DND-41 (cell line): ENCODE measurements at regions not wholly inside any gene's neighbourhood (a gene's known extent, or its start where the extent isn't known, plus 50 kb on each side); places are given as distances from the start of the nearest gene placed in this dataset.

ENCODE experiments used
- ATAC-seq: fragments of 200-7000 bp; cut with Tn5 transposase; 3 replicates; pipeline ENCODE4 v1.9.1; 2021; ENCODE audit warnings: low read depth; ENCODE audit not compliant: insufficient read depth
- DNase-seq: peaks from one replicate; pipeline ENCODE4 v3.0.0-alpha.2; 2020
- H2AFZ ChIP-seq: 2 replicates; pipeline ENCODE4 v1.6.0; 2012; ENCODE audit warnings: low read depth, low read length
- H3K27ac ChIP-seq: 2 replicates; pipeline ENCODE4 v1.5.1; 2012; ENCODE audit warnings: low read length, inconsistent platforms
- H3K27me3 ChIP-seq: fragments of 200-600 bp; sonication (generic); 2 replicates; pipeline ENCODE4 v1.6.0; 2012; ENCODE audit warnings: low read length, mild to moderate bottlenecking, inconsistent platforms; ENCODE audit not compliant: insufficient read depth, poor library complexity
- H3K36me3 ChIP-seq: 2 replicates; pipeline ENCODE4 v1.5.1; 2012; ENCODE audit warnings: low read length, inconsistent platforms; ENCODE audit not compliant: insufficient read depth
- H3K4me1 ChIP-seq: 2 replicates; pipeline ENCODE4 v1.5.1; 2012; ENCODE audit warnings: mild to moderate bottlenecking, low read length; ENCODE audit not compliant: insufficient read depth
- H3K4me2 ChIP-seq: 2 replicates; pipeline ENCODE4 v1.6.0; 2012; ENCODE audit warnings: mild to moderate bottlenecking, moderate library complexity, low read length, inconsistent platforms; ENCODE audit not compliant: insufficient read depth
- H3K4me3 ChIP-seq, 2 experiments: fragments of 200-600 bp in 1 of 2; shearing (Covaris generic) in 1 of 2; 2 replicates each; pipeline ENCODE4 v1.5.1; 2012 to 2016; ENCODE audit warnings: inconsistent platforms in 2 of 2, low read length in 2 of 2, mild to moderate bottlenecking in 2 of 2, low read depth in 1 of 2, moderate library complexity in 1 of 2
- H3K79me2 ChIP-seq: 2 replicates; pipeline ENCODE4 v1.6.0; 2012; ENCODE audit warnings: low read length, inconsistent platforms; ENCODE audit not compliant: insufficient read depth
- H3K9ac ChIP-seq: 2 replicates; pipeline ENCODE4 v1.6.0; 2012; ENCODE audit warnings: low read depth, mild to moderate bottlenecking, inconsistent platforms, low read length, moderate library complexity
- H3K9me3 ChIP-seq: 2 replicates; pipeline ENCODE4 v1.5.1; 2012; ENCODE audit warnings: low read length, moderate library complexity, mild to moderate bottlenecking, inconsistent platforms; ENCODE audit not compliant: insufficient read depth, severe bottlenecking
- H4K20me1 ChIP-seq: 2 replicates; pipeline ENCODE4 v1.6.0; 2012; ENCODE audit warnings: low read length; ENCODE audit not compliant: insufficient read depth
- CTCF ChIP-seq: IDR thresholded peaks from 2 replicates; pipeline ENCODE4 v1.5.1; 2012; ENCODE audit warnings: borderline replicate concordance, low read length, moderate library complexity, mild to moderate bottlenecking; ENCODE audit not compliant: poor library complexity, severe bottlenecking; ENCODE audit errors: extremely low read depth
- EZH2 ChIP-seq: IDR thresholded peaks from 3 replicates; pipeline ENCODE4 v1.6.1; 2012; ENCODE audit warnings: borderline replicate concordance, low read depth, mild to moderate bottlenecking, moderate library complexity, low read length, inconsistent platforms; ENCODE audit not compliant: severe bottlenecking

- Histone ChIP-seq H3K9me3 (no peaks in the 10 kb centered on the region), H3K4me3 (no peak overlapping the region), H3K27ac (no peak overlapping the region), H3K4me1 (no peaks in the 10 kb centered on the region), H2AFZ (no peak overlapping the region), H3K4me2 (no peak overlapping the region), H3K79me2 (no peaks in the 10 kb centered on the region), H3K36me3 (no peaks in the 10 kb centered on the region), H4K20me1 (no peaks in the 10 kb centered on the region), H3K27me3 (no peaks in the 10 kb centered on the region), H3K9ac (no peak overlapping the region)
- no peak for ATAC-seq
- DNase-seq = no peak
- TF ChIP-seq EZH2 (no peak), CTCF (no peak)
Observed at GRCh38 chrY:19012985-19013384, 239.4 kb upstream of the HSFY2 start.

GRCh38 chrY:19011605-19012090 is 238.1 kb upstream of the HSFY2 start:
- Histone ChIP-seq H3K27ac (no peak overlapping the region), H3K4me1 (no peaks in the 10 kb centered on the region), H3K9me3 (no peaks in the 10 kb centered on the region), H4K20me1 (no peaks in the 10 kb centered on the region), H3K79me2 (no peaks in the 10 kb centered on the region), H3K4me2 (no peak overlapping the region), H3K27me3 (no peaks in the 10 kb centered on the region), H3K4me3 (no peak overlapping the region), H3K9ac (no peak overlapping the region), H3K36me3 (no peaks in the 10 kb centered on the region), H2AFZ (no peak overlapping the region)
- TF ChIP-seq EZH2 (no peak), CTCF (no peak)
- DNase-seq (no peak), ATAC-seq (no peak)

- H2AFZ ChIP-seq = no peak overlapping the region
- ATAC-seq (no peak), DNase-seq (no peak)
- no peak overlapping the region for H3K4me2 ChIP-seq
- no peak overlapping the region for H3K9ac ChIP-seq
- no peak overlapping the region for H3K27ac ChIP-seq
- no peaks in the 10 kb centered on the region for H3K36me3 ChIP-seq
- H3K79me2 ChIP-seq = no peaks in the 10 kb centered on the region
- H3K4me1 ChIP-seq = no peaks in the 10 kb centered on the region
- no peak overlapping the region for H3K4me3 ChIP-seq
- H3K27me3 ChIP-seq = no peaks in the 10 kb centered on the region
- TF ChIP-seq EZH2 = no peak
- TF ChIP-seq CTCF = no peak
- H4K20me1 ChIP-seq = no peaks in the 10 kb centered on the region
- H3K9me3 ChIP-seq = no peaks in the 10 kb centered on the region
Observed at GRCh38 chrY:19006234-19006633, 232.7 kb upstream of the HSFY2 start.

GRCh38 chrY:19005579-19005978 is 232.0 kb upstream of the HSFY2 start:
- Histone ChIP-seq H3K79me2 (no peaks in the 10 kb centered on the region), H3K27me3 (no peaks in the 10 kb centered on the region), H3K4me3 (no peak overlapping the region), H3K36me3 (no peaks in the 10 kb centered on the region), H3K9me3 (no peaks in the 10 kb centered on the region), H3K27ac (no peak overlapping the region), H3K4me1 (no peaks in the 10 kb centered on the region), H2AFZ (no peak overlapping the region), H3K4me2 (no peak overlapping the region), H4K20me1 (no peaks in the 10 kb centered on the region), H3K9ac (no peak overlapping the region)
- DNase-seq (no peak), ATAC-seq (no peak)
- no peak for TF ChIP-seq CTCF
- no peak for TF ChIP-seq EZH2
